ENCODE measurements at regions not wholly inside any gene's neighbourhood (a gene's known extent, or its start where the extent isn't known, plus 50 kb on each side); places are given as distances from the start of the nearest gene placed in this dataset.
A peak's percentile ranks its signal among the peaks of the same experiment; 100 is the strongest.

GRCh38 chr4:123653236-123653635 lies 256.6 kb downstream of the SPRY1 start:
- TF ChIP-seq POLR2A (IDR thresholded peaks at IDR 0.05) (no peak), CTCF (IDR thresholded peaks at IDR 0.05) (no peak), POLR2AphosphoS5 (IDR thresholded peaks at IDR 0.05) (peak in 1 of 3 donors; percentile 23)

Data from suprapubic skin (tissue), 4 donors.